ENCODE measurements at regions not wholly inside any gene's neighbourhood (a gene's known extent, or its start where the extent isn't known, plus 50 kb on each side); places are given as distances from the start of the nearest gene placed in this dataset.

DNA sequence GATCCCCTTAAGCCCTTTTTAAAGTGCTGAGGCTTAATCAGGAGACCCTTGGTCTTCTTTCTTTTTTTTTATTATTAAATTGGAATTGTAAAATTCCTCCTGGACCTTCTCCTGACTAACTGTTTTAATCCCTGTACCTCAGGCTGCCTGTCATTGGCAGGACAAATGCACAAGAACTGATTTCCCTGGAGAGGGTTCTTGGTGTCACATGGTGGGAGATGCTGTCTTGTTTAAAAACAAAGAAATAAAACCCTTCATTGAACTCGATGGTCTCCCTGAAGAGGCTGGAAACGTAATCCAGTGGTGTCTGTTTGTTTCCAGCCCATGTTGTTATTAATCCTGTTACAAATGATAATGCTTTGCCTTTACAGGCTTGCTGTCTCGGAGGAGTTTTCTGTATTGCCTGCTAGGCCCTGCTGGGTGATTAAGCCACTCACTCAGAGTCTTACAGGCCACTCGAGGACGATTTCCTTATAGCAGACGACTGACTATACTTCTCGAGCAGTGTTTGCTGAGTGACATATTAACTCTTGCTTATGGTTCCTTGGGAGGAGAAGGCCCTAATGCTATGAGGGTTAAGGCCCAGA, 100.5 kb upstream of the MGAT5 start:
- DNase-seq, result no peak

DNA sequence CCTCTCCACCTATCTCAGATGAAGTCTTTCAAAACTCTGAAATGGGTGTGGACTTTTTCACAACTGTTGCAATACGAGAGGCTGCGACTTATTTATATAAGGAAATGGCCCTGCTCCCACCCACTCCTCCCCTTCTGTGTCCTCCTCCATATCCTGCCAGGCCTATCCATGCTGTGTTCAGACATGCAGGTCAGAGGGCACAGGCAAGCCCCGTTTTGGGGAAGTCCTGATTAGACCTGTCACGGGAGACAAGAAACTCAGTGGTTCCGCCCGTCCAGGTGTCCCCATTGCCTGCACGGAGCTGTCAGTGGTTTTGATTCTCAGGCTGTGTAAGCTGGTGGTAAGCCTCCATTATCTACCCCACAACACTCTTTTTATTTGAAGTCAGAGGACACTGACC, 99.6 kb upstream of the MGAT5 start:
- DNase-seq, result no peak

DNA sequence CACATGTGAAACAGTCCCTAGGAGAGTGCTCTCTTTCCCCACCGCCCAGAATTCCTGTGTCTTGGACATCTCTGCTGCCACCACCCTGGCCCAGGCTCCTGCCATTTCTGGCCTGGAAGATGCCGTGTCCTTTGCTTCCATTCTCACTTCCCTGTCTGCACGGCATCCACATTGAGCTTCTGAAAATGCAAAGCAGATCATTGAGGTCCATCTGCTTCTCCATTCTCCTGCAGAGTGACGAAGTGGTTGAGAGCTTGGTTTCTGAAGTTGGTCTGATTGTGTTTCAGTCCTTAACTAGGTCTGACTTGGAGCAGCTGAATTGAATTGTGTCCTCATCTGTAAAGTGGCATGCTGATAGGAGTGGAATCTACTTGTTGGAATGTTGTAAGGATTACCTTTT, 98.7 kb upstream of the MGAT5 start:
- DNase-seq, result no peak

DNA sequence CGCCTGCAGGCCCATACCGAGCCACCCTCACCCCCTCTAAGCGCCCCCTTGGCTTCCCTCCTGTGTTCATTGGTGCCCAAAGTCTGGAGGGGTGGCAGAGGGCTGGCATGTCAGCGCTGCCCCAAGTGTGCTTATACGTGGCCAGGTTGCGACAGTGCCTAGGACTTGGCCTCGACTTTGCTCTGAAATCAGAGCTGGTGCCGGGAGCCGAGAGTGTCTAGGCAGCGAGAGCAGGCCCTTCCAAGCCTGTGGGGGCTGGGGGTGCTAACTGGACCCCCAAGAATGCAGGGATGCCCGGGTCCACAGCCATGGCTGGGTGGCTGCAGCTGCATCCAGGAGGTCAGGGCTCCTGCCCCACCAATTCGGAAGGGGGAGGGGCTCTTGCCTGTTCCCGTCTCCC, 95.6 kb upstream of the MGAT5 start:
- DNase-seq, result no peak

DNA sequence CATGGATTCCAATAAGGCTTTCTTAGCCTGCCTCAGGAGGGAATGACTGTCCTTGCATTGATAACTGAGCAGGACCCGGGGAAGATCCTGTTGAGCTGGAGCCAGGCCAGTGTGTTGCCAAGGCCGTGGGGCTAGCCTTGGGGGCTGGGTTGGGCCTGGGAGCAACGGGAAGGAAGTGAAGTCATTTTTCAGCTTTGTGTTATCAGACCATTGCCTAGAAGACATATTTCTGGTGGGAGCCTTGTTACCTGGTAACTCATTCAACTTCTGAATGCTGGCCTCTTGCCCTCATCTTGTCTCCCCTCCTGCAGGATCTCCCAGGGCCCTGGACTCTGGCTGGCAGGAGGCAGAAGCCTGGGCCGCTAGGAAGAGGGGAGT, 92.7 kb upstream of the MGAT5 start:
- DNase-seq, result no peak

DNA sequence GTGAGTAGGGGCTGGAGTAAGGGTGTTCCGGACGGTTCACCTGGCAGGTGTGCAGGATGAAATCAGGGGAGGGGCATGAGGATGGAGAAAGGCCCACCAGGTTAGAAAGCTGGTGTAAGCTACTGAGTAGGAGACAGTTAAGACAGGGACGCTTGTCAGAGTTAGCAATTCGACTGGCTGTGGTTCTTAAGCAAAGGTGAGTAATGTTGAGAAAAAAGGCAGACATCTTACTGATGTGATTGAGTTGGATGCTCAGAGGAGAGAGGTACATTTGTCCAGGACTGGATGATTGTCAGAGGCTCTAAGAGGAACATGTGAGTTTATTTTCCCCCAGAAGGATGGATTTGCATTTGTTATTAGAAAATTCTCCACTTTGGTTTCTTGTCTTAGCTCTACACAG, 90.5 kb upstream of the MGAT5 start:
- no peak for DNase-seq

DNA sequence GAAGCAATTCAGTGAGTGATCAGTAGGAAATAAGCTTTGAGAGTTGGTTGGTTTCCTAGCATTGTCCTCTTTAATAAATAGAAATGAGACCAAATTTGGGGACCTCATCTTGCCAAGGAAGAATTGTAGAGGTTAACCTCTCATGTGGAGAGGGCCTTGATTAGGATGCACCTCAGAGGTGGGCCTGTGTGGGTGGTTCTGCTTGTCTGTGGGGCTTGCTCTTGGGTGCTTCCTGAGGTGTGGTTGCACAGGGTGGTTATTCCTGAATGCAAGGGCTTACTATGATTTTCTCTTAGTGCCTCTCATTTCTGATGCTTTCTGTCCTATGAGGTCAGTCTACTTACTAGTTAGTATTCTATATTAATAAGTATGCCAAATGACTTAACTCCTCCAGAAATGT, 89.6 kb upstream of the MGAT5 start:
- DNase-seq, result no peak

DNA sequence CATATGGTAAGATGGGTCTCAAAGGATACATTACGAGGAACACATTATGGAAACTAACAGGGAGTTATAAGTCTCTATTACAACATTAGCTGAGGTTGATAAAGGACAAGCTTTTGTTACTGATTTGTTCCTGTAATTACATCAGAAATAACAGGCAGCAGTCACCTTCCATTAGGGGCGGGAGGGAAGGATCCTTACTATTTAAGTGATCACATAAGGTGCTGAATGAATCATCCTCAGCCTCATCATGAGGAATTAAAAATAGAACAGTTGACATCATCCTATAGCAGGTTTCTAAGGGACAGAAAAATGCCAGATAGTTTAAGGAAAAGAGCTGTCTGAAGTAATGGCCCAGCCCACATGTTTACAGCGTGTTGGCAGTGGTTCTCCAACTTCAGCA, 86.9 kb upstream of the MGAT5 start:
- DNase-seq, result no peak

DNA sequence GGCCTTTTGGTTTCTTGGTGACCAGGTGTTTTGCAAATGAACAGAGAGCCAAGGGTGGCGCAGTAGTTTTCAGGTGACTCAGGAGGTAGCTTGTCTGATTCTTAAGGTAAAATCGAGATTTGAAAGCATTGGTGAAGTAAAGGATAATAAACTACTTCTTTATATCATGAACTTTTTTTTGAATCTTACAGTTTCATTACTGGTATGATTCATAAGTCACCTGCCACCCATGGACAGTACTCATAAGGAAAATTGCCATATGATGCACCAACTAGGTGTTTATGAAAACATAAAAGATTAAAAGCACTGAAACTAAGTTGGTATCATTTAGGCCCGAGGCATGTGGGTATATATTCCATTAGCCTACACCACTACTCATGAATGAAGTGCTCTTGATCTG, 84.1 kb upstream of the MGAT5 start:
- peak; percentile 46 for DNase-seq

DNA sequence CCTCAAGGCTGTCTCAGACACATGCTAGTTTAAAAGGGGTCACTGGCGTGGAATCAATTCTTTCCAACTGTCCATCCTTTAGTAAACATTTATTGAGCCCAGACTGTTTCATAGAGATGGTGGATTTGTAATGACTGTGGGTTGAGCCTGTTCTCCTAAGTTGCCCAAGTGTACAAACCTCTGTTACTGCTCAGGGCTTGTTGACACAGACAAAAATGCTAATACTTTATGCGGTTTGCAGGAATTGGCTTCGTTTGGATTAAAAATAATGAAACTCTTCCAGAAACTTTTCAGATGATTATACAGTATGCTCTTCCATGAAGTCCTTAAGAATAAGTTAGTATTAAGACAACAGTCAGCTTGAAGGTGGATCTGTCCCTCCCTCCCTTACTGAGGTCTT, 83.6 kb upstream of the MGAT5 start:
- no peak for DNase-seq

DNA sequence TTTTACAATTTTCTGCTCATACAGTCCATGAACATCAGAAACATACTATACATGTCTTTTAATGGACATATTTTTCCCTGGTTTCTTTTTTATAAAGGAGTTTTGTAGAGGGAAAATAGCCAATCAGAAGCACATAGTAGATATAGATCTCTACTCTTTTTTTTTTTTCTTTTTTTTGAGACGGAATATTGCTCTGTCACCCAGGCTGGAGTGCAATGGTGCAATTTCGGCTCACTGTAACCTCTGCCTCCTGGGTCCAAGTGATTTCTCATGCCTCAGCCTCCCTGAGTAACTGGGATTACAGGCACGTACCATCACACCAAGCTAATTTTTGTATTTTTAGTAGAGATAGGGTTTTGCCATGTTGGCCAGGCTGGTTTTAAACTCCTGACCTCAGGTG, 83.2 kb upstream of the MGAT5 start:
- no peak for DNase-seq

DNA sequence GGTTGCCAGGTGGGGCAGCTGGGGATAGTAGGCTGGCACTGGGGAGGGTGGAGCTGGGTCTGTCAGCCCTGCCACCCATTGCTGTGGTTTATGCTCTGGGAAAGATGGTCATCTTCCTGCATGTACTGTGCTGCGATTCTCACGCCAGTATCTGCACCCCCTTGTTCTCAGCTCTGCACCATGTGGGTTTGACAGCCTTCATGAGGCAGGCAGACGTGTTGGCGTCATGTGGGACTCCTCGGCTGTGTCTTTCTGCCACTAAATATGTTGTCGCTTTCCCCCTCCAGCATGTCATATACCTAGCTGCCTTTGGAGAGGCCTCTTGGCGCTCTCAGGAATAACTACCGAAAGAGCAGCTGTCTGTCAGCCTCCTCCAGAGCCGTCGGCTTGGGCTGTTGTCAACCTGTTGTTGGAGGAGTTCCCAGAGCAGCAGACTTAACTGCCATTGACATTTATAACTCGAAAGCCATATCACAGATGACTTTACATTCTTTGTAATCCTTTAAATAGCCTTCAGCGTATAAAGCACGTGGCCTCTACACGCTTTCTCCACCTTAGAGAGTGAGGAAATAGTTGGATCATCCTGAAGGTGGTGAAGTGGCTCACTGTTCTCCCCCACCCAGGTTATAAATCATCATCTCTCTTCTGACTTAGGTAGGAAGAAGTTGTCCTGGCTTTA, 80.4 kb upstream of the MGAT5 start:
- no peak for DNase-seq

DNA sequence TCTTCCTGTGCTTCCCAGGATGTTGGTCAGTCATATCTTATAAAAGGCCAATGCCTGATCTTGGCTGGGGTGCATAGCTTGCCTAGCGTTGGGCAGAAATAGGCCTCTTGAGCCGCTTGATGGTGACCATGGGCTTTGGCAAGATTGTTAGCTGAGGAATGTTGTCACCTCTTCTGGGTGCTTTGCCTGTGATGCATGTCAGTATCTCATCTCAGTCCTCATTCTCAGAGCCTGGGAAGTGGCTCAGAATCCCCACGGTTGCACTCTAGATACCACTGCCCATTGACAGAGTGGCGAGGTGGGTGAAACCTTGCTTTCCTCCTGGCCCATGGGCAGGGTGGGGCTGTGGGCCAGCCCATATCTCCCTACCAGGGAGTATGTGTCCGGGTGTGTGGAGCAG, 79.2 kb upstream of the MGAT5 start:
- DNase-seq, result no peak

DNA sequence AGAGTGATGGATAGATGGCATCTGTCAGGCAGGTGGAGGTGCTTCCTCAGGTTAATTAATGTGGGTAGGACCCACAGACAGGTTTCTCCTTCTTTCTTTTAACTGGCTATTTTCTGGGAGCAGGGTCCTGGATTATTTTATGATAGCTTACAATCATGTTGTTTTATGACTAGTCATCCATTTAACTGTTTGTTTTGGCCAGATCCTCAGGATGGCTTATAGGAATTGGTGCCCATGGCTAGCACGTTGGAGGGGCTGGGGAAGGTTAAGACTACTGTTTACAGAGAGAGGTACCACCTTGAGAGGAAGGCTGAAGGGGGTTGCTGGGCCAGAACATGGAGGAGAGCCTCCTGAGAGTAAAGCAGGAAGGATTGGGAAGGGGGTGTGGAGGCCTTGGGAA, 78.0 kb upstream of the MGAT5 start:
- no peak for DNase-seq

DNA sequence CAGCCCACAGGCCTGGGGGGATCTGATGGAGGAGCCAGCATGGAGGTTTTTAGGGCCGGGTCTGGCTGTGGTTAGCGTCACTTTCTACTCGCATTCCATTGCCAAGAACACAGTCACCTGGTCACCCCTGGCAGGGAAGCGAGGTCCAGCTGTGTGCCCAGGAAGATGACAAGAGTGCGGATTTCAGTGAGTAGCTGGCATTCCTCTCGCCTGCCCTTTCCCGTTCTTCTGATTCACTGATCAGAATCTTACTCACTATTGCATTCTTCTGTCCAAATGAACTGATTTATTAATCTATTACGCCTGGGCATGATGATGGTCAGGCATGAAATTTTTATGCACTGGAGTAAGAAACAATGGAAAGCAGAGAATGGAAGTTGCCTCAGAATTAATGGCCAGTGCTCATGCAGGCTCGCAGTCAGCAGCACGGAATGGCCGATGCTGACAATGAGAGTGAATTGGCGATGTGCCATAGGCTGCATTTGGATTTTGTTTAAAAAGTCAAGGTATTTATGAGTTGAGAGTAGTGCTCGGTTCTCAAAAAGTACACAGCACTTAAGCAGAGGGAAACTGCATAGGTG, 76.4 kb upstream of the MGAT5 start:
- DNase-seq, result no peak

DNA sequence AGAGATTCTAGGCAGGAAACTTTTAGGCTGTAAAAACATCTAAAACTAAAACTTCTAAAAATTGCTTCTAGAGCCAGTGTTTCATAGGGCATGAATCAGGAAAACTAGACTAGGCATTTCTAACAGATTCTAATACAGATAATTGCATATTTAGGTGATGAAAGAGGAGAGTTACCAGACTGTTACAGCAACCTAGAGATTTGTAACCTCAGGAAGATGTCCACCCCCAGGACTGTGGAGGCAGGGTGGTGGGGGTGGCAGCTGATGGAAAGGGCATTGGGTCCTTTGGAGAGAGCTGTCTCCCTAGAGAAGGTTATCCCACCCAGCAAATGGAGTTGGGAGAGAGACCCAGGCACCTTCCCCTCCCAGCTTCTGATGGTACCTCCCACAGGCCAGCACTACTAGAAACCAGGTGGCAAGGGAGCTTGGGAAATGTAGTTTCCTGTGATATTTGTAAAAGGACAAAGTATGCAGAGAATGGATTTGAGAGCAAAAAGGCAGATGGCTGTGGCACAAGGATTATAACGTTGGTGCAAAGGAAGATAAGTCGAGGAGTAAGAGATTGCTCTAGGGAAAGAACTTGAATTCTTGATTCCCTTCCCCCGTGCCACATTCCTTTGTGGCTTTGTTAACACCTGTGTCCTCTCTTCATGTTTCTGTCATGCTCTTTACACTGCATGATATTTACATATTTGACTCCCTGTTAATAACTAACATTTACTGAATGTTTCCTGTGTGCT, 75.6 kb upstream of the MGAT5 start:
- no peak for DNase-seq

DNA sequence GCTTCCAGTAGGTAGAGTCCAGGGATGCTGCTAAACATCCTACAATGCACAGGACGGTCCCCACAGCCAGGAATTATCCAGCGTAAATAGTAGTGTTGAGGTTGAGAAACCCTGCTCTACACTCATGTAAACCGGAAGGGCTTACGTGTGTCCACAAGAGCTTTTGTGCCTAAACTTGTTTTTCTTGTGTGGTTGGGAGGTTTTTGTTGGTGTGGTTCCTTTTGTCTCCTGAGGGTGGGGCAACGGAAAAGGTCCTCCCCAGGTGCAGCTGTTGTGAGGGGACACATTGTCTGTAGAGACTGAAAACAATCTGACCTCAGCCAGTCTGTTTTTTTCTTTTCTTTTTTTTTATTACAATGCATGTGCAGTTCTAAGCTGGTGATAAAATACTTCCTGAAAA, 72.7 kb upstream of the MGAT5 start:
- DNase-seq, result no peak

DNA sequence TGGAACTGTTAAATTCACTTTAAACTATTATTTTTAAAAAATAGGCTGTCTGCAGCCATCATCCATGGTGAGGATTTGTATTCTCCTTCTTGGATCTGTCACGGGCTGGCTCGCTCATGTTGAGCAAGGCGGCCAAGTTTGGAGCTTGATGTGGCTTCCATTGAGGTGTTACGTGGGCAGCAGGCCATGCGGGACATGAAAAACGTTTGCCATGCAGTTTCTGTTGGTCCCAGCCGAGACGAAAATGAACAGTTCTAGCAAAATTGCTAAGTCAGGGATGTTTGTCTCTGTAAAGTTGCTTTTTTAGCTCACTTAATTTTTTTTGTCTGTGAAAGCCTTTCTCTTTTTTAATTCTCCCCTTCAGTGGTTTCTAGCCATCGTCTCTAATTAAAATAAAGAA, 70.2 kb upstream of the MGAT5 start:
- no peak for DNase-seq

DNA sequence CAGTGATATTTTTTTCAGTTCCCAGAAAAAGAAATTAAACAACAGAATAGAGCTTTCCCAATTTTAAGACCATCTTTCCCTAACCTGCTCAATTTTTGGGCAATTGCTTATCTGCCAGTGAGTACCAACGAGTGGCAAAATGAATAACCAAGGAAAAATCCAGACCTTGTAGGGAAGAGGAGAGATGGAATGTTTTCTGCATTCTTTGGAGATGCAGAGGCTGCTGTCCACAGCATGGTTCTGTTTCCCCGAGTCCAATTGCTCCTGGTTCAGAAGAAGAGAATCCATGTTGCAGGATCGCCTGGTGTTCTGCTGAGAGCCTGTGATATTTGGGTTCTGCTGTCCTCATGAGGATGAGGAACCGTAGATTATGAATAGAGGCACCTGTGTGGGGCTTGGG, 68.2 kb upstream of the MGAT5 start:
- no peak for DNase-seq

DNA sequence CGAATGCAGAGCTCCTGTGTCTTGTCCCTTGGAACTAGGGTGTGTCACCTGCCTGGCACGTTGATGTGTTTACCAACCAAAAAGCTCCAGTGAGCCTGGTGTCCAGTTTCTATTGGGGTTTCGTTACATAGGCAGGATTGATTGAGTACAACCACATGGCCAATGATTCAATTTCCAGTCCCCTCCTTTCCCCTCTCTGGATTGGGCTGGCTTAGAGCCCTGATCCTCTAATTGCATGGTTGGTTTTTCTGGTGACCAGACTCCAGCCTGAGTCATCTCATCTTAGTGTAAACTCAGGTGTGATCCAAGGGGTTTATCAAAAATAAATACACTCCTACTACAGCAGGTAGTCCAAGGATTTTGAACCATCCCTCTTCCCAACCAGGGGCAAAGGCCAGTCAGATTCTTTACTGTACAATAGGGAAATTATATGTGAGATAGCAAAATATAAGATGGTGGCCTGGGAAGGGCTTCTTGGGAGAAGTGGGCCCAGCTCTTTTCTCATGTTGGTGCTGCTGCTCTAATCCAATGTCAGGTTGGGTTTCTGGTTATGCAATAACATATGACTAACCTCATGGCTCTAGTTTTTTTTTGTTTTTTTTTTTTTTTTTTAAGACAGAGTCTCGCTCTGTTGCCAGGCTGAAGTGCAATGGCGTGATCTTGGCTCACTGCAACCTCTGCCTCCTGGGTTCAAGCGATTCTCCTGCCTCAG, 64.7 kb upstream of the MGAT5 start:
- no peak for DNase-seq

DNA sequence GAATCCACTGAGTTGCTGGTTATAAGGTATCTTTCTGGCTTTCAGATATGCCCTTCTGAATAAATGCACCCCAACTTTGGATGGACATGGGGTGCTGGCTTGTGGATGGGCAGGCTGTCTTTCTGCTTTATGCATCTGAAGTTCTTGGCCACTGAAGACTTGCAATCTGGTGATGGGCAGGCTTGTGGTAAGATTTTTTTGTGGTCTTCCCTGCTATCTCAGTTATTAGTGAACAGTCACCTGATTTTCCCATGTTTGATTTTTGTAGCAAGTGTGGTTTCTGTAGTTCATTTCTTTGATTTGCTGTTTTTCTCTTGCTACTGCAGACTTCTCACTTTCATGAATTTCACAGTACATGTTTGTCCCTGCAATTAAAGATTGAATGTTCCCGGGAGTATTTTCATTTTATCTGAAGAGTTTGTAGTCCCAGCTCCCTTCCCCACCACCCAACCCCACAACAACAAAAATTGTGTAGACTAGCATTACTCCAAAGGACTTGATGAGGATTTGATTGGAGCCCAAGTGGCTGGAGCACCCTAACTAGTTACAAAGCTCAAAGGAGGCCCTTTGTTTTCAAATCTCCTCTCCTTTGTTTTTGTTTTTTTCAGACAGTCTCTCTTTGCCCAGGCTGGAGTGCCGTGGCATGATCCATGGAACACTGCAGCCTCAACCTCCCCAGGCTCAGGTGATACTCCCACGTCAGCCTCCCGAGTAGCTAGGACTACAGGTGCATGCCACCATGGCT, 63.6 kb upstream of the MGAT5 start:
- no peak for DNase-seq

DNA sequence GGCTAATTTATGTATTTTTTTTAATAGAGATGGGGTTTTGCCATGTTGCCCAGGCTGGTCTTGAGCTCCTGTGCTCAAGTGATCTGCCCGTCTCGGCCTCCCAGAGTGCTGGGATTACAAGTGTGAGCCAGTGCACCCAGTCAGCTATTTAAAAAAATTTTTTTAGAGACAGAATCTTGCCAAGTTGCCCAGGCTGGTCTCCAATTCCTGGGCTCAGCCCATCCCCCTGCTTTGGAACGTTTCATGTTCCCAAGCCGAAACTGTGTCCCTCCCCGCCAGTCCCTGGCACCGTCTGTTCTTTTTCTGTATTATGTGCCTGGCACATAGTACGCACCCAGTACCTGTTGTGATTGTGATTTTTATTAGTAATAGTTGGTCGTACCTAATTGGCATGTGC, 63.1 kb upstream of the MGAT5 start:
- no peak for DNase-seq

DNA sequence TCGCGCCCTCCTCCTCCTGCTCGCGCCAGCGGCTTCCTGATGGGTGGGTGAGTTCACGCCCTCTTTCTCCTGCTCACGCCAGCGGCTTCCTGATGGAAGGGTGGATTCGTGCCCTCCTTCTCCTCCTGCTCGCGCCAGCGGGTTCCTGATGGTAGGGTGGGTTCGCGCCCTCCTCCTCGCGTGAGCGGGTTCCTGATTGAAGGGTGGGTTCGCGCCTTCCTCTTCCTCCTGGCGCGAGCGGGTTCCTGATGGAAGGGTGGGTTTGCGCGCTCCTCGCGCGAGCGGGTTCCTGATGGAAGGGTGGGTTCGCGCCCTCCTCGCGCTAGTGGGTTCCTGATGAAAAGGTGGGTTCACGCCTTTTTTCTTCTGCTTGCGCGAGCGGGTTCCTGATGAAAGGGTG, 62.0 kb upstream of the MGAT5 start:
- no peak for DNase-seq
